ENCODE measurements at regions not wholly inside any gene's neighbourhood (a gene's known extent, or its start where the extent isn't known, plus 50 kb on each side); places are given as distances from the start of the nearest gene placed in this dataset.

DNA sequence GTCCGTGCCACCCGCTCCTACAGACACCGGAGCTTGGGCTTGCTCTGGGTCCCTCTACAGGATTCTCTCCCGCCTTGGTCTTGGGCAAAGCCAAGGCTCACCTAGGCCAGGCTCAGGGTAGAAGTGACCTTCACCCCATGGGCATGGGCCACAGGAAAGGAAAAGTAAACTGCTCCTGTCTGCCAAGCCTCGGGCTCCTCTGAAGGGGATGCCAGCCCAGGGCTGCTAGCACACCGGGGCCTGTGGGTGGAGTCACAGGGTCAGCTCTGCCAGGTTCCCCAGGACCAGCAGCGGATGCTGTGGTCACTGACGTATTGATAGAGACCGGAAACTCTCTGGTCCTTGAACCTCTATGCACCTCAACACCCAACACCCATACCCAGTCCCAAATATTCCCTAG is 222.7 kb upstream of the MGMT start:
- TF ChIP-seq POLR2A (IDR thresholded peaks at IDR 0.05) = no peak
- TF ChIP-seq, protein P1, sequence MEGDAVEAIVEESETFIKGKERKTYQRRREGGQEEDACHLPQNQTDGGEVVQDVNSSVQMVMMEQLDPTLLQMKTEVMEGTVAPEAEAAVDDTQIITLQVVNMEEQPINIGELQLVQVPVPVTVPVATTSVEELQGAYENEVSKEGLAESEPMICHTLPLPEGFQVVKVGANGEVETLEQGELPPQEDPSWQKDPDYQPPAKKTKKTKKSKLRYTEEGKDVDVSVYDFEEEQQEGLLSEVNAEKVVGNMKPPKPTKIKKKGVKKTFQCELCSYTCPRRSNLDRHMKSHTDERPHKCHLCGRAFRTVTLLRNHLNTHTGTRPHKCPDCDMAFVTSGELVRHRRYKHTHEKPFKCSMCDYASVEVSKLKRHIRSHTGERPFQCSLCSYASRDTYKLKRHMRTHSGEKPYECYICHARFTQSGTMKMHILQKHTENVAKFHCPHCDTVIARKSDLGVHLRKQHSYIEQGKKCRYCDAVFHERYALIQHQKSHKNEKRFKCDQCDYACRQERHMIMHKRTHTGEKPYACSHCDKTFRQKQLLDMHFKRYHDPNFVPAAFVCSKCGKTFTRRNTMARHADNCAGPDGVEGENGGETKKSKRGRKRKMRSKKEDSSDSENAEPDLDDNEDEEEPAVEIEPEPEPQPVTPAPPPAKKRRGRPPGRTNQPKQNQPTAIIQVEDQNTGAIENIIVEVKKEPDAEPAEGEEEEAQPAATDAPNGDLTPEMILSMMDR (IDR thresholded peaks at IDR 0.05) = no peak
- no peak for DNase-seq (ENCODE audit: low spot score in 2 of 2)
- no peak overlapping the region for H3K4me3 ChIP-seq (ENCODE audit: low read depth, poor library complexity, severe bottlenecking)
- intact Hi-C loops (cut with DNase I; ENCODE audit: low total_unique reads) = no loop called here
- 89 to 96% methylated on average over 3 to 9 of the region's 9 CpGs for WGBS, 2 donors

DNA sequence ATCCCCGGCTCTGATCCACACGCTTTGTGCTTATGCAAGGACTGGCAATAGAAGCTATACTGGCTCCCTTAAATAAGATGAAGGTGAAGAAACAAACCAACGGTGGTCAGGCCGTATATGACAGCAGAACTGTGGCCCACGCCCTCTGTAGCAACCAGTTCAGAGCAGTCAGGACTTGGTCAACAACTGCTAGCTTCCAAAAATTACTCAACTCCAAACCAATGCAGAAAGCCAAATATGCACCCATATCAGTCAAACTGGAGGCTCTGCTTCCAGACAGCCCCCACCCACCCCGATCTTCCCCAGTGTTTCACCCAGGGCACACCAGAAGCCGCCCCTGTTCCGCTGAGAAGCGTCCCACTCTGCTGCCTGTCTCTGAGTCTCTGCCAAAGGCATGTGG is 222.3 kb upstream of the MGMT start:
- 75 to 82% methylated on average over 9 of the region's 9 CpGs for WGBS, 2 donors
- intact Hi-C loops (cut with DNase I; ENCODE audit: low total_unique reads) = no loop called here
- no peak for DNase-seq (ENCODE audit: low spot score in 2 of 2)

DNA sequence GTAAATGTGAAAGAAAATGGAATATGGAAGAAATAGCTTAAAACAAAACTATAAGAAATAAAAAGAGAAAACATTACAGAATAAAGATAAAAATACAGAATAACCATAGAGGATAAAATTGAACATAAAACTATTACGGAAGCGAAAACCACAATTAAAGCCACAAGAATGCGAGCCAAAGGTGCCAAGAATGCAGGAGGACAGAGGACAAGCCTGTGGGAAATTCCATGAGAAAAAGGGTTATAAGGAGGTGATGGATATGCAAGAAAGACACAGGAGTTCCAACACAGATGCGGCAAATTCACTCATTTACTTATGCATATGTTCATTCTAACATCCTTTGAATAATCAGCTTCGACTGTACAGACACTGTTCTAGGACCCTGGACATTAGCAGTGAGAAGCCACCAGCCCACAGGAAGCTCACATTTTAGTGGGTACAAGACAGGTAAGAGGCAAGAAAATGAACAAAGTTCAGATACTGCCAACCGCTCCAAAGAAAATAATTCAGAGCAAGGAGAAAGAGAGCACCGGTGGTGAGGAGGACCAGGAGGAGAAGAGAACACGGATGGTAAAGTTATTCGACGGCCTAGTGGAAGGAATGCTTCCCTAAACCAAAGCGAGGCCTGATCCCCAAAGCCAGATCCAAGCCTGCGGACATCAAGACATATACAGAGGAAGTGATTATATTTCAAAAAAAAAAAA is 213.7 kb upstream of the MGMT start:
- H3K4me3 ChIP-seq (ENCODE audit: low read depth, poor library complexity, severe bottlenecking) = no peak overlapping the region
- 79 to 80% methylated on average over 12 of the region's 12 CpGs for WGBS, 2 donors
- intact Hi-C loops (cut with DNase I; ENCODE audit: low total_unique reads) = no loop called here
- DNase-seq (ENCODE audit: low spot score in 2 of 2) = no peak
- no peak for TF ChIP-seq POLR2A (IDR thresholded peaks at IDR 0.05)
- TF ChIP-seq, protein P1 (IDR thresholded peaks at IDR 0.05) = no peak

More for the DNA sequence above, 222.3 kb upstream of the MGMT start:
- H3K4me3 ChIP-seq (ENCODE audit: low read depth, poor library complexity, severe bottlenecking) = no peak overlapping the region
- TF ChIP-seq, protein P1 (IDR thresholded peaks at IDR 0.05) = no peak
- no peak for TF ChIP-seq POLR2A (IDR thresholded peaks at IDR 0.05)

DNA sequence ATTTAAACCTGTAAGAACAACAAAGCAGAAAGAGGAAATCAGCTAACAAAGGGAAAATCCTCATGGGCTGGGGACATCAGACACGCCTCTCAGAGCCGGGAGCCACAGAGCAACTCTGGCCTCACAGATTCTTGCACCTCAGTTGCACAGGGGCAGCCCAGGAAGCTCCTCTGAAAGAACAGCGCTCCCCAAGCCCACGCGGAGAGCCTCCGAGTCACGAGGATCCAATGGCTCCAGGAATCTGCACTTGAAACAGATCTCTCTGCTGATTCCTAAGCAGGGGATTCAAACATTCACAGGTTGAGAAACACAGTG is 213.2 kb upstream of the MGMT start:
- intact Hi-C loops (cut with DNase I; ENCODE audit: low total_unique reads) = no loop called here
- TF ChIP-seq POLR2A (IDR thresholded peaks at IDR 0.05) = no peak
- TF ChIP-seq, protein P1 (IDR thresholded peaks at IDR 0.05) = no peak
- no peak for DNase-seq (ENCODE audit: low spot score in 2 of 2)
- 68 to 79% methylated on average over 7 of the region's 7 CpGs for WGBS, 2 donors
- no peak overlapping the region for H3K4me3 ChIP-seq (ENCODE audit: low read depth, poor library complexity, severe bottlenecking)

DNA sequence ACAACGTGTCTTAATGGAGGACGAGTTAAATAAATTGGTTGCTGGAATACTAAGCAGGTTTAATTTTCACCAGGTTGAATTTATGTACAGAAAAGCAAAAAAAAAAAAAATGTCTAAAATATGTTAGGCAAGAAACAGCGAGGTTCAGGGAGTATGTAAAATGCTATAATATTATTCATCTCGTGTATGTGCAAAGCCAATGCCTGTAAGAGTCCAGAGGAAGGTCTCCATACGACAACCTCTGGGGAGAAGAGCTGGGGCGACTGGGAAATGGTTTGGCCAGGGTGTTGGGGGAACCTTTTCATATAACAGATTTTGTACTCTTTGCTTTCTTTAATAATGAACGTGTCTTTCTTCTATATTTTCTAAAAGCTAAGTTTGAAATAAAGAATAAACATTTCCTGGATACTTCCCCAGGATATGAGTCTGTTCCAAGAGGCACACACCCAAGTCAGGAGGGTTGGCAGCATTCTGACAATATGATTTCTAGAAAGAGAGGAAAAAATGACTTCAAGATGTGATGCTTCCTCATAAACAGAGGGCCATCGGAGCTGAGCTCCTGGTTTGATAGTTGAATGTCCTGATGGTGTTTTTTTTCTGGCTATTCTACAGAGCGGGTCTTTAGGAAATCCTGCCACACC is 208.6 kb upstream of the MGMT start:
- intact Hi-C loops (cut with DNase I; ENCODE audit: low total_unique reads) = no loop called here
- WGBS, 2 donors = 34 to 39% methylated on average over 9 of the region's 9 CpGs
- peak in 1 of 2 donors; percentile 28 for DNase-seq (ENCODE audit: low spot score in 2 of 2)
- H3K4me3 ChIP-seq (ENCODE audit: low read depth, poor library complexity, severe bottlenecking) = no peak overlapping the region
- no peak for TF ChIP-seq POLR2A (IDR thresholded peaks at IDR 0.05)
- TF ChIP-seq, protein P1 (IDR thresholded peaks at IDR 0.05) = no peak

Measured in lower leg skin (tissue), 4 donors.